ENCODE measurements at regions not wholly inside any gene's neighbourhood (a gene's known extent, or its start where the extent isn't known, plus 50 kb on each side); places are given as distances from the start of the nearest gene placed in this dataset.
"Not testable (repeated sequence)": the region's sequence is repeated elsewhere in the genome, so short reads cannot be mapped to it uniquely, and the experiment has no call there.

DNA sequence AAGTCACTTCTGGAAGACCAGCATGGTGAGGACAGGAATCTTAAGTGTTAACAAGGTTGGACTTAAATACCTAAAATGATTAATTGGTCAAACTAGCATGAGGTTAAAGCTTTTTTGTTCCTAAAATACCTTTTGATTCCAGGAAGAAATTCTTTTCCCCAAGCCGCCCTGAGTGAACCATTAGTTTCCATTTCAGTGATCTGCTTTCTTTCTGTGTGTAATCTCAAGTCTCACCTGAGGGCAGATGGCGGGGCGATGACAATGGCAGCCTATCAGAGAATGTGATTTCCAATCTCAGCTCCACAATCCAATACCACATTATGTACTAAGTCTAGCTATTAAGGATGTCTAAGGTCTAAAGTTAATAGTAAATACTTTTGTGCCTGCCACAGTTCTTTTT lies 390.9 kb upstream of the SGCG start:
- no peak for DNase-seq

DNA sequence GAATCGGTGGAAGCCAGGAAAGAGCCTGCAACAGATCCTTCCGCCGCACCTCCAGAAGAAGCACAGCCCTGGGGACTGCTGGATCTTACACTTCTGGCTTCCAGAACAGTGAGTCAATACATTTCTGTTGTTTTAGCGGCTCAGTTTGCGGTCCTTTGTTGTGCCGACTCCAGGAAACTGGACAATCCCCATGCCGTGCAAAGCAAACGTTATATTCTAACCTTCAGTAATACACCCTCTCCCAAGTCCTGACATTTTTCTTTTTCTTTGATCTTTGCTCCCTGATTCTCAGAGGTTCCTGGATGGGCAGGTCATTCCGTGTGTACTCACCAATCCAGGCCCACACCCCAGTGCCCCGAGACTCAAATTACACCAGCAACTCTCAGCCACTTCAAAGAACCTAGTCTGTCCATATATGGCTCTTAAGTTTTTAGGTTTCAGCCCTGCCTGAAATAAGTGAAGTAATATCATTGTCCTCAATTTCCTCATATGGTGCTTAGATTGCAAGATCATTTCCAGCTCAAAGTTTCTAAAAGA lies 387.1 kb upstream of the SGCG start:
- no peak for DNase-seq

DNA sequence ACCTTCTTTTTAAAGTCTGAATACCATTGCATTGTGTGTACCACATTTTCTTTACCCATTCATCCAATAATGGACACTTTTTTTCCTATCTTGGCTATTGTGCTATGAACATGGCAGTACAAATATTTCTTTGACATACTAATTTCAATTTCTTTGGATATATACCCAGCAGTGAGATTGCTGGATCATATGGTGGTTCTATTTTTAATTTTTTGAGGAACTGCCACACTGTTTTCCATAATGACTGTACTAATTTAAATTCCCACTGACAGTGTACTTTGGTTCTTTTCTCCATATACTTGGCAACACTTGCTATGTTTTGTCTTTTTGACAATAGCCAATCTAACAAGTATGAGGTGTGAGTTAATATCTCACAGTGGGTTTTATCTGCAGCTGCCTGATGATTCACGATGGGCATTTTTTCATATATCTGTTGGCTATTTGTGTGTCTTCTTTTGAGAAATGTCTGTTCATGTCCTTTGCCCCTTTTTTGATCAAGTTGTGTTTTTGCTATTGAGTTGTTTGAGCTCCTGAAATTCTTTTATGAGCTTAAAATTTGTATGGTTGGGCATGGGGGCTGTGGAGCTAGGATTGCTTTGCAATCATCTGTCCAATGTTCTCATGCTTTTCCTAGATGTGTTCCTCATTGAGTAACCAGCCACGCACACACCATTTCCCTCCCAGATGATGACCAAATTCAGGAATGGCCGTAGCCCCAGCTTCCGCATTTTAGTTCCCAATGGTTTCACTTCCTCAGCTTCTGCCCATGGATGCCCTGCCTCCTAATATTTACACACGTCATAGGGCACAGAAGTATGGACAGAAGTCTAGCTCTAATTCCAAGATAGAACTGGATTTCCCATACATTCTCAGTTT lies 380.0 kb upstream of the SGCG start:
- DNase-seq, result no peak

DNA sequence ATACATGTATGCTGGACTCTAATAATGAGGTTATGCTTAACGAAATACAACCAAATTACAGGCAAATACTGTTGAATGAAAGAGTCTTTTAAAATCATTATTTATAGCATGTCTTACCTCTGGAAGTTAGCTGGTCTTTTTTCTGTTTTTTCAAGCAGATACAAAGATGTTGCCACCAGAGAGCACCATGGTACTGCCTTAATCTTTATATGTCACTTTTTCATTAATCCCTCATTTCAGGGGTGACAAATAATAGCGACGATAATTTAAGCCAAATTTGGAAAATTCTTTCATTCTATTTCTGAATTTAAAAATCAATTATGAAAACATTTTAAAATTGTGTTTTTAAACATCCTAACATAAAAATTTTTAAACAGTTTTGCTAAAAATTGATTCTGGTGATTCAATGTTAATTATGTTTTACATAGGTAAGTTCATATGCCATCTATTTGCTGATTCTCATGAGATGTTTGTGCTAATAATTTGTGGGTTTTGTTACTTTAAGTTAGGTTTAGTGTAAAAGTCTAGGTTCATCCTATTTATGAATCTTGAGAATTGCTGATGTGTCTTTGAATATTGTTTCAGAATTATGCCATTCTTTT lies 379.3 kb upstream of the SGCG start:
- DNase-seq, result no peak

DNA sequence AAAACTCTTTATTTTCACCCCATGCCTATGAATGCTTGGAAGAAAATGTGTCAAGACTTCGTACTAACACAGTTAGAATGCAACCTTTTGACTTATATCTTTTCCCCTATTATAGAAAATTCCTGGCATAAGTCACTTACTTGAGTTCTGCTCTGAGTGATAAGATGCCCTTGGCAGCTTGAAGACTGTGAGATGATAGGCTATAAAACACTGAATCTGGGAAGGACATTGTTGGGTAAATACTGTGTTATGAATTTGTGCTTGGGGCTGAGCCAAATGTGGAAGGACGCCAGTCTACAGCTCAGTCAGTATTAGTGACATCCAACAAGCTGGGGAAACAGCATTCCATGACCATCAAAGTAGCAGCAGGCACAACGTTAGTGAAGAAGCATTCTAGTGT lies 368.0 kb upstream of the SGCG start:
- DNase-seq, result no peak

DNA sequence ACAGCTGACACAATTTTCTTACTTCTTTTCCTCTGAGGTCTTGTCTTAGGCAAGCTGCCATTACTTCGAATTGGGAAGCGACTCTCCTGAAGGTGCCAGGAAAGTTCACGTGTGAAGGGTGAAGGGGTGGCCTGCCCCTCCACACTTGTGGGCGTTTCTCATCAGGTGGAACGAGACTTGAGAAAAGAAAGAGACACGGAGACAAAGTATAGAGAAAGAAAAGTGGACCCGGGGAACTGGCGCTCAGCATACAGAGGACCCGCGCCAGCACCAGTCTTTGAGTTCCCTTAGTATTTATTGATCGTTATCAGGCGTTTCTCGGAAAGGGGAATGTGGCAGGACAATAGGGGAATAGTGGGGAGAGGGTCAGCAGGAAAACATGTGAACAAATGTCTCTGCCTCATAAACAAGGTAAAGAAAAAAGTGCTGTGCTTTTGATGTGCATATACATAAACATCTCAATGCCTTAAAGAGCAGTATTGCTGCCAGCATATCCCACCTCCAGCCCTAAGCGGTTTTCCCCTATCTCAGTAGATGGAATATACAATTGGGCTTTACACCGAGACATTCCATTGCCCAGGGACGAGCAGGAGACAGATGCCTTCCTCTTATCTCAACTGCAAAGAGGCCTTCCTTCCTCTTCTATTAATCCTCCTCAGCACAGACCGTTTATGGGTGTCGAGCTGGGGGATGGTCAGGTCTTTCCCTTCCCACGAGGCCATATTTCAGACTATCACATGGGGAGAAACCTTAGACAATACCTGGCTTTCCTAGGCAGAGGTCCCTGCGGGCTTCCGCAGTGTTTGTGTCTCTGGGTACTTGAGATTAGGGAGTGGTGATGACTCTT lies 367.0 kb upstream of the SGCG start:
- not testable (repeated sequence) for DNase-seq

DNA sequence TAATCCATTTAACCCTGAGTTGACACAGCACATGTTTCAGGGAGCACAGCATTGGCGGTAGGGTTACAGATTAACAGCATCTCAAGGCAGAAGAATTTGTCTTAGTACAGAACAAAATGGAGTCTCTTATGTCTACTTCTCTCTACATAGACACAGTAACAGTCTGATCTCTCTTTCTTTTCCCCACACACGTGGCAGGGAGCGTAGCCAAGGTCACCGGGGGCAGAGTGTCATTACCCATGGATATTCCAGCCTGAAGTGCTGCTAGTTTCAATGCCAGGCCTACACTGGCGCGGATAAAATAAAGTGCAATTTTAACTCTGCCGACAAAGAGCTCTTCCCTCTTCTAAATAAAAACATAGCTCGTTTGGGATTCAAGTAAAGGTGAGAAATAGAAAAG lies 366.3 kb upstream of the SGCG start:
- DNase-seq, result not testable (repeated sequence)

DNA sequence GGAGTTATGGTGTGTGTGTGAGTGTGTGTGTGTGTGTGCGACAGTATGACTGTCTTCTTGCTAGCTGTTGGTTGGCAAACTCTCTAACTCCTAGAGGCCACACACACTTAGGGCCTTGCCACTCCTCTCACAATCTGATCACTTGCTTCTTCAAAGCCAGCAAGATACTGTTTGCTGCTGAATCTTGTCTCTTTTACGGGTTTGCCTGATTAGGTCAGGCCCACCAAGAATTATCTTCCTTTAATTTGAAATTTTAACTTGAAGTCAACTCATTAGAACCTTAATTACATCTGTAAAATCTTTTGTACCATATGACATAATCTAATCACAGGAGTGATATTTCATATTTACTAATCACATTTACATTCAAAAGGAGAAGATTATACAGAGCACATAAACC lies 359.2 kb upstream of the SGCG start:
- DNase-seq, result no peak

DNA sequence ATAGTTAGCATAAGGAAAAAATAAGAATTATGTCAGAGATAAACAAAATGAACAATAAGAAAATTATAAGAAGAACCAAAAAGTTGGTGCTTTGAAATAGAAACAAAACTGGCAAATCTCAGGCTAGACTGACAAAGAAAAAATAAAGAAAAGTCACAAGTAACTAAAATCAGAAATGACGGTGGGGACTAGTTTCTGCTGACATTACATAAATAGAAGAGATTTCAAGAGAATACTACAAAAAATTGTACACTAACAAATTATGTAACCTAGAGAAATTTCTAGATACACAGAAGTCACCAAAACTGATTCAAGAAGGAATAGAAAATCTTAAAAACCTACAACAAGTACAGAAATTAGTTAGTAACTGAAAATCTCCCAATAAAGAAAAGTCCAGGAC lies 355.6 kb upstream of the SGCG start:
- no peak for DNase-seq

DNA sequence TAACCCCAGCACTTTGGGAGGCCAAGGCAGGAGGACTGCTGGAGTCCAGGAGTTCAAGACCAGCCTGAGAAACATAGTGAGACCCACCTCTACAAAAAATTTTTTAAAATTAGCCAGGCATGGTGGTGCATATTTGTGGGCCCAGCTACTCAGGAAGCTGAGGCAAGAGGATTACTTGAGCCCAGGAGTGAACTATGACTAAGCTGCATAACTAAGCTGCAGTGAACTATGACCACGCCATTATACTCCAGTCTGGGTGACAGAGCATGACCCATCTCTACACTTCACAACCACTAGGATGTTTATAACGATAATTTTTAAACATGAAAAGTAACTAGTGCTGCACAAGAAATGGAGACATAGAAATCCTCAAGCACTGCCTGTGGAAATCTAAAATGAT lies 352.7 kb upstream of the SGCG start:
- DNase-seq, result no peak

DNA sequence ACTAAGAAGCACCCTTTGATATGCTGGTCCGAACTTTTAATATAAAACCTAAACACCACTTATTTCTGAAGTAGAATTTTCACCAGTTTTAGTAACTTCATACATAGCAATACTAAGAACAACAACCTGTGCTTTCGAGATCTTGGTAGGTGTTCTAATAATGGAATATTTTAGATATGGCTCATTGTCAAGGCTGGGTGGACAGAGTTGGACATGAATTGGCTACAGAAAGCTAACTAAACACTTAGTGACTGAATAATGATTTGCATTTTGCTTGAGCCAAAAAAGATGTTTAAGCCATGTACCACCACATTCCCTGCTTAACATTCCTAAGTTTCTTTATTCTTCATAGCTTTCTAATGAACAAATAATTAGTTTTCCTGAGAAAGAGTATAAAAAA lies 344.3 kb upstream of the SGCG start:
- no peak for DNase-seq

DNA sequence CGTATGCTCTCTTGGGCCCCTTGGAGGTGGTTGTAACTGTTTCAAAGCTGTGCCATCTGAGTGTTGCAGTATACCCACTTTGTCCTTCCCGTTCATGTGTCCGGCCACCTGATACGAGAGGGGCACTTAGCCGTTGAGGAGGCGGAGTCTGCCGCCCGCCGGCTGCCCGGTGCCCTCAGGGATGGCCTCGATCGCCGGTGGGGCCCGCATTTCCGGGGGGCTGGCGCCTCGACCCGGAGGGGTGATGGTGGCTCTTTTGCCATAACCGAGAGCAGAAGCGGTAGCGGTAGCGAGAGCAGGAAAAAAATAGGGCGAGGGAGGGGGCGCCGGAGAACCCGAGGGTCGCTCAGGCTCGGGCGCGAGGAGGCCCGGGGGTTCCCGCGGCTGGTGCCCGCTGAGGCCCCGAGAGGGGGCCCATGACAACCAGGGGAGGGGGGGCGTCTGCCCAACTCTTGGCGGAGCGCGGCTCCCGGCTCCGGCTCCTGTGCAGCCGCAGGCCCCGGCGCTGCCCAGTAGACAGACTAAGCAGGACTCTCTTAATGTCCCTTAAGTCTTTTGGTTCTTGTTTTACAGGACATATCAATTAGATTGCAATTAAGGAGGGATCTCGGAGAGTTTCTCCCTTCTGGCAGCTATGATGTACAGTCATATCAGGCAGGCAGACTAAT lies 342.7 kb upstream of the SGCG start:
- no peak for DNase-seq

DNA sequence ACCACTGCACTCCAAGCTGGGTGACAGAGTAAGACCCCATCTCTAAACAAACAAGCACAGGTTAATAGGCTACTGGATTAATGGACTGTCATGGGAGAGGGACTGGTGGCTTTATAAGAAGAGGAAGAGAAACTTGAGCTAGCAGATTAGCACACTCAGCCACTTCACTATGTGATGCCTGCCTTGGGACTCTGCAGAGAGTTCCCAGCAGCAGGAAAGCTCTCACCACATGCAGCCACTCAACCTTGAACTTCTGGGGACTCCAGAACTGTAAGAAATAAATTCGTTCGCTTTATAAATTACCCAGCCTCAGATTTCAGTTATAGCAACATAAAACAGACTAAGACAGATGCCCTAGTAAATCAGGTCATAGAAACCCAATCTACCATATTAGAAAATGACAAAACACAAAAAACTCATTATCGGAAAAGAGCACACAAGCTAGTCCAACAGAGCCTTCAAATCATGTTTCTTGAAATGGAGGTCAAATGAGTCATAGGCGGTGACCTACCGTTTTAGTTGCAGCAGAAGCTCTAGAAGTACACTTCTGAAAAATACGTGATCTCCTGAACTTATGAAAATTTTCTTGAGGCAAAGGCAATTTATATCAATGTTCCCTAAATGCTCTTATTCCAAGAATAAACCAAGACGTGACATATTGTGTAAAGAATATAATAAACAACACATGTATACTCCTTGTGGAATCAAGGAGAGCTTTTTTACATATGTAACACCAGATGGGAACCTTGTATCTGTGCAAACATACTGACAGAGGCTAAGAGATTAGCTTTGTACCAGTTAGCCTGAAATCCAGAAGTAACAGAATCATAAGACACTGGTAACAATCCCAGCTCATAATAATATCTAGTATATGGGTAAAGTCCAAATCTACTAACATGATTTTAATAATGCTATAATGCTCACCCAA lies 340.9 kb upstream of the SGCG start:
- no peak for DNase-seq

DNA sequence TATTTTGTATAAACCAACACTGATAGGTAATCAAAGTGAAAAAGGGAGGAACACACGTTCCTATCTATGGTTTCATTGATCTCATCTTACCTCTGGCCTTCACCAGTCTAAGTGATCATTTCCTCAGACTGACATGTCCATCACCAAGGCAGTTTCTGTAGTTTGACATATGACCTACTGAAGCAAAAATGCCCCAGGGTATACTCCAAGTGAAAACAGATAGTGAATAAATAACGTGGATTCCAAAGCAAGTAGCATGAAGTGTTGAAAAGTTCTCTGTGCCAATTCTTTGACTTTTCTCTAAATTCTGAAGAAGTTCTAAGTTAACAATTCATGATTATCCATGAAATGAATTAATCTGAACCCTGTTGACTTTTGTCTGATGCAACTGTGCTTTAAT lies 334.2 kb upstream of the SGCG start:
- no peak for DNase-seq

DNA sequence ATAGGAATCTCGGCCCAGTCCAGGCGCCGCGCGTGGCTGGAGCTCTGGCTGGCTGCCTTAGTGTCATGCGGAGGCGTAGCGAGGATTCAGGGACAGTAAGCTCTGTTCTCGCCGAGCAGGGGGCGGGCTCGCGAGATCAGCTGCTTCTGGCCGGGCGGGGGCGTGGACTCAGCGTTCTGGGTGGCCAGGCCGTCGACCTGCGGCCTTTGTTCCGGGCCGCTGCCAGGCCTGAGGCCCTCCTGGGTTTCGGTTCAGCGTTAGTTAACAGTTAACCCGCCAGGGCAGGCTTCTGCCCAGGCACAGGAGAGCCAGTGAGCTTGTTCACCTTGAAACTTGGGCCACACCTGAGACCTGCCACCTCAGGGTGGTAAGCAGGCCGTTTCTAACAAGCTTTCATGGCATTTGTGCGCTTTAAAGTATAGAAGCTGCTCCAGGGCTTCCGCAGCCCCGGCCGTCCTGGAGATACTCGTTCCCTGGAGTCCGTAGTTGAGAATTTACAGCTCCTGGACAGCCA lies 332.2 kb upstream of the SGCG start:
- DNase-seq, result no peak

DNA sequence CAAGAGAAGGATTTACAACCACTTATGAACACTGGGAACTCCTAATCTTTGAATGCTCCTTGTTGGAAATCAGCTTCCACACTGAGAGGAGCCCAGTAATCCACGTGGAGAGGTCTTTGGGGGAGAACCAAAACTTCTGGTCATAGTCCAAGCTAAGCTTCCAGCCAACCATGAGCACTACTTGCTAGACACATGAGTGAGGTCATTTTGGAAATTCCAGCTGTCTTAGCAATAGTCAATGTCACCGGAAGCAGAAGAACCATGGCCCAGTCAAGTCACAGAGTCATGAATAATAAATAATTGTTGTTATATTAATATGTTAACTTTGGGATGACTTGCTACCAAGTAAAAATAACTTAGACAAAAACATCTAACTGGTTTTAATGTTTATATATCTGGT lies 324.9 kb upstream of the SGCG start:
- no peak for DNase-seq

DNA sequence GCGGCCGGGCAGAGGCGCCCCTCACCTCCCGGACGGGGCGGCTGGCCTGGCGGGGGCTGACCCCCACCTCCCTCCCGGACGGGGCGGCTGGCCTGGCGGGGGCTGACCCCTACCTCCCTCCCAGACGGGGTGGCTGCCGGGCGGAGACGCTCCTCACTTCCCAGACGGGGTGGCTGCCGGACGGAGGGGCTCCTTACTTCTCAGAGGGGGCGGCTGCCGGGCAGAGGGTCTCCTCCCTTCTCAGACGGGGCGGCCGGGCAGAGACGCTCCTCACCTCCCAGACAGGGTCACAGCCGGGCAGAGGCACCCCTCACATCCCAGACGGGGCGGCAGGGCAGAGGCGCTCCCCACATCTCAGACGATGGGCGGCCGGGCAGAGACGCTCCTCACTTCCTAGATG lies 321.8 kb upstream of the SGCG start:
- DNase-seq, result not testable (repeated sequence)

DNA sequence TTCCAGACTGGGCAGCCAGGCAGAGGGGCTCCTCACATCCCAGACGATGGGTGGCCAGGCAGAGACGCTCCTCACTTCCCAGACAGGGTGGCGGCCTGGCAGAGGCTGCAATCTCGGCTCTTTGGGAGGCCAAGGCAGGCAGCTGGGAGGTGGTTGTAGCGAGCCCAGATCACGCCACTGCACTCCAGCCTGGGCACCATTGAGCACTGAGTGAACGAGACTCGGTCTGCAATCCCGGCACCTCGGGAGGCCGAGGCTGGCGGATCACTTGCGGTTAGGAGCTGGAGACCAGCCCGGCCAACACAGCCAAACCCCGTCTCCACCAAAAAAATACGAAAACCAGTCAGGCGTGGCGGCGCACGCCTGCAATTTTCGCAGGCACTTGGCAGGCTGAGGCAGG lies 321.4 kb upstream of the SGCG start:
- not testable (repeated sequence) for DNase-seq

DNA sequence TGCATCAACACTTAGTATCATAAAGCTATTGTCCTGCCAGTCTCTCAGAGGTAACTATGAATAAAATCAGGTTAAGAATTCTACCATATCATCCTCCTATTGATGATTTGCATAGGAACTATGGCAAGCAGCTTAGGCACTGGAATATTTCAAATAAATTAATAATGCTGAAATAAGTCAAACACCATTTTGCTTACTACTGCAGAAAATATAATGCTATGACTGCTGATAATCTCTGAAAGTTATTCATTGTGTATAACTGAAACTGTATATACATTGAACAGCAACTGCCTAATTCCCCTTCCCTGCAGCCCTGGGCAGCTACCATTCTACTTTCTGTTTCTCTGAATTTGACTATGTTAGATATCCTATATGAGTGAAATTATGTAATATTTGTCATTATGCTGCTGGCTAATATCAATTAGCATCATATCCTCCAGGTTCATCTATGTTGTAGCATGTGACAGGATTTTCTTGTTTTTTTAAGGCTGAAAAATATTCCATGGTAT lies 318.8 kb upstream of the SGCG start:
- no peak for DNase-seq

DNA sequence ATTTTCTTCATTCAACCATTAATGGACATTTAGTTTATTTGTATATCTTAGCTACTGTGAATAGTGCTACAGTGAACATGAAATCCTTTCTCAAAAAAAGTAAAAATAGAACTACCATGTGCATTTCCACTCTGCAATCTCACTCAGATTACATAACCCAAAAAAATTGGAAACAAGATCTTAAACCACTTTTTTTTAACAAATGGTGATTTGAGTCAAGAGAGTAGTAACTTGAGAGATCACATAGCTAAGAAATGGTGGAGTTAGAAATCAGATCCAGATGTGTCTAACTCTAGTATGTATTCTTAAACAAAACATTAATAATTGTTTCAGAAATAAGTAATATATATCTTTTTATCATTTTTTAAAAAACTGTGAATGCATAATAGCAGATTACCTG lies 318.3 kb upstream of the SGCG start:
- no peak for DNase-seq

DNA sequence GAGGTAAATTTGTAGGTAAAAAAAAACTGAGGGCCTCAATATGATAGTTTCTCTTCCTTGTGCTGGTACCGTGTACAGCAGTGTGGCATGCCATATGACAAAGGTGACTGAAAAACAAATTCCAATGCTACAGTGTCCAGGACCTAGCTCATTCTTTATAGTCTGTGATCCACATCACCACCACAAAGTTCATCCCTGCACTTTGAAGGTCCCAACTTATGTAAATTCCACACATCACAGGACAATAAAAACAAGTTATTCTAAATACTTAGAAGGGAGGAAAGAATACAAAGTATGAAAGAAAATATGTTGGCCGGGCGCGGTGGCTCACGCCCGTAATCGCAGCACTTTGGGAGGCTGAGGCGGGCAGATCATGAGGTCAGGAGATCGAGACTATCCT lies 314.6 kb upstream of the SGCG start:
- DNase-seq, result no peak
